Vagina (tissue), 2 donors: ENCODE measurements at regions not wholly inside any gene's neighbourhood (a gene's known extent, or its start where the extent isn't known, plus 50 kb on each side); places are given as distances from the start of the nearest gene placed in this dataset.

Experiments used
- DNase-seq, 2 donors: peaks; one replicate each; pipeline ENCODE4 v3.0.0-alpha.2; 2017; ENCODE audit errors: extremely low spot score in 2 of 2
- H3K27ac ChIP-seq: fragments of 200-600 bp; sonication (generic); one replicate; pipeline ENCODE4 v1.5.1; 2019
- H3K27me3 ChIP-seq: fragments of 200-600 bp; sonication (generic); one replicate; pipeline ENCODE4 v1.5.1; 2019
- H3K36me3 ChIP-seq, 2 donors: fragments of 200-600 bp; sonication (generic); one replicate each; pipeline ENCODE4 v1.5.1; 2017 to 2019
- H3K4me1 ChIP-seq: fragments of 200-600 bp; sonication (generic); one replicate; pipeline ENCODE4 v1.5.1; 2019
- H3K4me3 ChIP-seq, 2 donors: fragments of 200-600 bp; sonication (generic); 1 replicate in 1 of 2; 2 replicates in 1 of 2; pipeline ENCODE4 v1.5.1; 2016 to 2019
- H3K9me3 ChIP-seq: fragments of 200-600 bp; sonication (generic); one replicate; pipeline ENCODE4 v1.5.1; 2019
- CTCF ChIP-seq, 3 experiments: fragments of 450-650 bp in 2 of 3; fragments of 200-600 bp in 1 of 3; sonication (generic) in 1 of 3; IDR thresholded peaks; one replicate each; pipeline ENCODE4 v1.5.1; 2017 to 2019; ENCODE audit warnings: antibody characterized with exemption in 3 of 3, mild to moderate bottlenecking in 2 of 3, moderate library complexity in 2 of 3
- POLR2A ChIP-seq, 2 donors: fragments of 450-650 bp; IDR thresholded peaks; one replicate each; pipeline ENCODE4 v1.6.1; 2017; ENCODE audit warnings: antibody characterized with exemption in 2 of 2, mild to moderate bottlenecking in 2 of 2, moderate library complexity in 2 of 2
- POLR2AphosphoS5 ChIP-seq, 2 donors: sonication (generic); formaldehyde crosslinking; IDR thresholded peaks; one replicate each; pipeline ENCODE4 v1.9.0; 2017; ENCODE audit warnings: antibody characterized with exemption in 2 of 2, mild to moderate bottlenecking in 2 of 2, low read depth in 1 of 2; ENCODE audit not compliant: insufficient read depth in 1 of 2
- intact Hi-C: fragments of 100-400 bp; cut with DNase I; formaldehyde crosslinking; loops from one replicate; pipeline ENCODE4 v1.15.1; 2023

- no peak overlapping the region for H3K27ac ChIP-seq
- DNase-seq, result no peak
- no peak for TF ChIP-seq CTCF (IDR thresholded peaks at IDR 0.05)
- no peak for TF ChIP-seq POLR2AphosphoS5 (IDR thresholded peaks at IDR 0.05; ENCODE audit: insufficient read depth in 1 of 2, low read depth in 1 of 2)
- no peak for TF ChIP-seq POLR2A (IDR thresholded peaks at IDR 0.05)
- no peaks in the 10 kb centered on the region for H3K27me3 ChIP-seq
- H3K4me1 ChIP-seq, result no peaks in the 10 kb centered on the region
- H3K9me3 ChIP-seq, result no peaks in the 10 kb centered on the region
- intact Hi-C loops, result no loop called here
- H3K4me3 ChIP-seq, result no peak overlapping the region
- no peaks in the 10 kb centered on the region for H3K36me3 ChIP-seq
Measured at GRCh38 chr18:44098551-44099098, 582.1 kb upstream of the SETBP1 start.

GRCh38 chr18:44107187-44107586 lies 573.5 kb upstream of the SETBP1 start:
- no peak overlapping the region for H3K27ac ChIP-seq
- no peak for TF ChIP-seq POLR2A (IDR thresholded peaks at IDR 0.05)
- no peak for TF ChIP-seq CTCF (IDR thresholded peaks at IDR 0.05)
- TF ChIP-seq POLR2AphosphoS5 (IDR thresholded peaks at IDR 0.05; ENCODE audit: insufficient read depth in 1 of 2, low read depth in 1 of 2), result no peak
- no peaks in the 10 kb centered on the region for H3K4me1 ChIP-seq
- H3K9me3 ChIP-seq, result no peaks in the 10 kb centered on the region
- H3K27me3 ChIP-seq, result no peaks in the 10 kb centered on the region
- DNase-seq, result no peak
- intact Hi-C loops, result no loop called here
- no peak overlapping the region for H3K4me3 ChIP-seq
- H3K36me3 ChIP-seq, result no peaks in the 10 kb centered on the region

GRCh38 chr18:44111337-44111736 lies 569.4 kb upstream of the SETBP1 start:
- no peak for DNase-seq
- H3K27me3 ChIP-seq, result no peaks in the 10 kb centered on the region
- no peak overlapping the region for H3K4me3 ChIP-seq
- no peaks in the 10 kb centered on the region for H3K36me3 ChIP-seq
- intact Hi-C loops, result no loop called here
- TF ChIP-seq CTCF (IDR thresholded peaks at IDR 0.05) (no peak), POLR2AphosphoS5 (IDR thresholded peaks at IDR 0.05; ENCODE audit: insufficient read depth in 1 of 2, low read depth in 1 of 2) (no peak), POLR2A (IDR thresholded peaks at IDR 0.05) (no peak)
- no peaks in the 10 kb centered on the region for H3K4me1 ChIP-seq
- H3K27ac ChIP-seq, result no peak overlapping the region
- no peaks in the 10 kb centered on the region for H3K9me3 ChIP-seq

- TF ChIP-seq CTCF (IDR thresholded peaks at IDR 0.05) (no peak), POLR2AphosphoS5 (IDR thresholded peaks at IDR 0.05; ENCODE audit: insufficient read depth in 1 of 2, low read depth in 1 of 2) (no peak), POLR2A (IDR thresholded peaks at IDR 0.05) (no peak)
- Histone ChIP-seq H3K4me3 (no peak overlapping the region), H3K27ac (no peak overlapping the region), H3K4me1 (no peaks in the 10 kb centered on the region), H3K27me3 (no peaks in the 10 kb centered on the region), H3K36me3 (no peaks in the 10 kb centered on the region), H3K9me3 (no peaks in the 10 kb centered on the region)
- no peak for DNase-seq
- intact Hi-C loops, result no loop called here
Measured at GRCh38 chr18:44117821-44118220, 562.9 kb upstream of the SETBP1 start.

GRCh38 chr18:44119607-44120006 lies 561.1 kb upstream of the SETBP1 start:
- Histone ChIP-seq H3K27ac (no peak overlapping the region), H3K36me3 (no peaks in the 10 kb centered on the region), H3K4me1 (no peaks in the 10 kb centered on the region), H3K4me3 (no peak overlapping the region), H3K27me3 (no peaks in the 10 kb centered on the region), H3K9me3 (no peaks in the 10 kb centered on the region)
- no peak for DNase-seq
- TF ChIP-seq CTCF (IDR thresholded peaks at IDR 0.05) (no peak), POLR2AphosphoS5 (IDR thresholded peaks at IDR 0.05; ENCODE audit: insufficient read depth in 1 of 2, low read depth in 1 of 2) (no peak), POLR2A (IDR thresholded peaks at IDR 0.05) (no peak)
- intact Hi-C loops, result no loop called here
